CD4-positive, alpha-beta T cell (primary cell): ENCODE measurements at regions not wholly inside any gene's neighbourhood (a gene's known extent, or its start where the extent isn't known, plus 50 kb on each side); places are given as distances from the start of the nearest gene placed in this dataset.
"Not testable (repeated sequence)": the region's sequence is repeated elsewhere in the genome, so short reads cannot be mapped to it uniquely, and the experiment has no call there.

Experiments used
- ATAC-seq: fragments of 200-7000 bp; cut with Tn5 transposase; one replicate; pipeline ENCODE4 v1.10.0; 2022; ENCODE audit warnings: mild to moderate bottlenecking; ENCODE audit not compliant: poor library complexity
- CTCF ChIA-PET: fragments of 350-600 bp; sonication (Branson Sonifier 250); formaldehyde crosslinking; loops from one replicate; lab custom pipeline; 2021; ENCODE audit warnings: antibody characterized with exemption, inconsistent platforms; lab: Charles Lee
- POLR2A ChIA-PET: fragments of 350-600 bp; sonication (Branson Sonifier 250); formaldehyde crosslinking; loops from one replicate; lab custom pipeline; 2021; ENCODE audit warnings: antibody characterized with exemption, inconsistent platforms; lab: Charles Lee
- DNase-seq, 14 experiments: peaks; one replicate each; pipeline ENCODE4 v3.0.0-alpha.2; 2013 to 2020; ENCODE audit warnings: mixed read lengths in 2 of 14
- H3K27ac ChIP-seq, 2 donors: one replicate each; pipeline versions ENCODE4 v1.5.1 to v1.7.0; 2013; ENCODE audit warnings: low read length in 2 of 2, low read depth in 1 of 2, mild to moderate bottlenecking in 1 of 2
- H3K27me3 ChIP-seq, 2 experiments: 1 replicate in 1 of 2; 2 replicates in 1 of 2; pipeline versions ENCODE4 v1.6.1 to v1.7.0; 2013; ENCODE audit warnings: low read length in 2 of 2, control low read depth in 1 of 2, mild to moderate bottlenecking in 1 of 2, moderate library complexity in 1 of 2; ENCODE audit not compliant: insufficient read depth in 2 of 2, control insufficient read depth in 1 of 2
- H3K36me3 ChIP-seq: one replicate; pipeline ENCODE4 v1.6.1; 2013; ENCODE audit warnings: low read length, control low read depth; ENCODE audit not compliant: insufficient read depth
- H3K4me1 ChIP-seq: one replicate; pipeline ENCODE4 v1.6.1; 2013; ENCODE audit warnings: low read length, control low read depth; ENCODE audit not compliant: insufficient read depth
- H3K4me3 ChIP-seq: one replicate; pipeline ENCODE4 v1.5.1; 2013; ENCODE audit warnings: mild to moderate bottlenecking, low read length, moderate library complexity
- H3K9me3 ChIP-seq, 2 experiments: 1 replicate in 1 of 2; 2 replicates in 1 of 2; pipeline versions ENCODE4 v1.6.1 to v1.7.0; 2013; ENCODE audit warnings: low read length in 2 of 2, mild to moderate bottlenecking in 2 of 2, control low read depth in 1 of 2, moderate library complexity in 1 of 2; ENCODE audit not compliant: control insufficient read depth in 1 of 2, insufficient read depth in 1 of 2
- H3K27ac Mint-ChIP-seq: one replicate; pipeline ENCODE4 v1.8.0; 2020; ENCODE audit warnings: mixed read lengths
- H3K27me3 Mint-ChIP-seq: one replicate; pipeline ENCODE4 v1.8.0; 2021; ENCODE audit warnings: mixed read lengths
- H3K36me3 Mint-ChIP-seq: one replicate; pipeline ENCODE4 v1.8.0; 2021; ENCODE audit warnings: low read depth, mixed read lengths
- H3K4me1 Mint-ChIP-seq: one replicate; pipeline ENCODE4 v1.8.0; 2021; ENCODE audit warnings: low read depth, mixed read lengths
- H3K4me3 Mint-ChIP-seq: one replicate; pipeline ENCODE4 v1.8.0; 2020; ENCODE audit warnings: mild to moderate bottlenecking, mixed read lengths
- H3K9me3 Mint-ChIP-seq: one replicate; pipeline ENCODE4 v1.8.0; 2020; ENCODE audit warnings: mixed read lengths
- CTCF ChIP-seq: fragments of 200-600 bp; IDR thresholded peaks from one replicate; pipeline ENCODE4 v1.8.0; 2022; ENCODE audit warnings: antibody characterized with exemption, mild to moderate bottlenecking
- intact Hi-C, 2 experiments: fragments of 100-400 bp; cut with DNase I in 1 of 2; cut with micrococcal nuclease in 1 of 2; formaldehyde crosslinking; loops; one replicate each; pipeline versions ENCODE4 v1.15.1 to v1.9.0; 2023 to 2025; cut with DNase I, micrococcal nuclease

- H3K4me3 Mint-ChIP-seq: no peak overlapping the region
- no peak for TF ChIP-seq CTCF
- H3K27ac ChIP-seq: no peak overlapping the region
- H3K4me1 ChIP-seq: no peaks in the 10 kb centered on the region
- CTCF ChIA-PET: no interaction called here
- no peaks in the 10 kb centered on the region for H3K4me1 Mint-ChIP-seq
- H3K36me3 ChIP-seq: no peaks in the 10 kb centered on the region
- ATAC-seq (no peak), DNase-seq (no peak)
- H3K27me3 ChIP-seq: no peaks in the 10 kb centered on the region
- H3K27me3 Mint-ChIP-seq: no peaks in the 10 kb centered on the region
- POLR2A ChIA-PET: no interaction called here
- peaks cover 0 to 8% of the 10 kb centered on the region in 2 experiments for H3K9me3 ChIP-seq
- intact Hi-C loops: no loop called here
- H3K9me3 Mint-ChIP-seq: peaks cover 8% of the 10 kb centered on the region
- no peak overlapping the region for H3K4me3 ChIP-seq
- H3K36me3 Mint-ChIP-seq: no peaks in the 10 kb centered on the region
- no peak overlapping the region for H3K27ac Mint-ChIP-seq
These were observed 409.6 kb upstream of the TMEFF2 start for GRCh38 chr2:192604295-192604694.

- DNase-seq, H3K9me3 ChIP-seq, H3K27me3 ChIP-seq, H3K36me3 Mint-ChIP-seq, ATAC-seq, H3K4me3 Mint-ChIP-seq, H3K27ac ChIP-seq, H3K27me3 Mint-ChIP-seq, CTCF ChIA-PET, H3K4me3 ChIP-seq, H3K4me1 ChIP-seq, H3K27ac Mint-ChIP-seq, POLR2A ChIA-PET, H3K4me1 Mint-ChIP-seq, H3K9me3 Mint-ChIP-seq, intact Hi-C loops, H3K36me3 ChIP-seq: not testable (repeated sequence)
These were observed 403.9 kb upstream of the TMEFF2 start for GRCh38 chr2:192598649-192599048.

- POLR2A ChIA-PET: no interaction called here
- Histone ChIP-seq H3K27me3 (no peaks in the 10 kb centered on the region), H3K4me1 (no peaks in the 10 kb centered on the region), H3K9me3 (no peaks in the 10 kb centered on the region), H3K36me3 (no peaks in the 10 kb centered on the region), H3K4me3 (no peak overlapping the region), H3K27ac (no peak overlapping the region)
- no peaks in the 10 kb centered on the region for H3K27me3 Mint-ChIP-seq
- H3K27ac Mint-ChIP-seq: no peak overlapping the region
- intact Hi-C loops: no loop called here
- ATAC-seq (no peak), DNase-seq (no peak)
- H3K4me3 Mint-ChIP-seq: no peak overlapping the region
- CTCF ChIA-PET: no interaction called here
- TF ChIP-seq CTCF: no peak
- no peaks in the 10 kb centered on the region for H3K4me1 Mint-ChIP-seq
- H3K9me3 Mint-ChIP-seq: no peaks in the 10 kb centered on the region
- H3K36me3 Mint-ChIP-seq: no peaks in the 10 kb centered on the region
These were observed 398.8 kb upstream of the TMEFF2 start for GRCh38 chr2:192593561-192593960.

GRCh38 chr2:192591617-192592016 lies 396.9 kb upstream of the TMEFF2 start:
- intact Hi-C loops: no loop called here
- H3K27me3 ChIP-seq: no peaks in the 10 kb centered on the region
- H3K4me3 ChIP-seq: no peak overlapping the region
- Mint-ChIP-seq H3K36me3 (no peaks in the 10 kb centered on the region), H3K4me1 (no peaks in the 10 kb centered on the region), H3K27ac (no peak overlapping the region), H3K4me3 (no peak overlapping the region), H3K9me3 (no peaks in the 10 kb centered on the region), H3K27me3 (no peaks in the 10 kb centered on the region)
- H3K9me3 ChIP-seq: no peaks in the 10 kb centered on the region
- no peak for TF ChIP-seq CTCF
- ATAC-seq: no peak
- CTCF ChIA-PET: no interaction called here
- POLR2A ChIA-PET: no interaction called here
- DNase-seq: no peak
- H3K4me1 ChIP-seq: no peaks in the 10 kb centered on the region
- no peak overlapping the region for H3K27ac ChIP-seq
- H3K36me3 ChIP-seq: no peaks in the 10 kb centered on the region
